A172 (cell line): ENCODE measurements at regions not wholly inside any gene's neighbourhood (a gene's known extent, or its start where the extent isn't known, plus 50 kb on each side); places are given as distances from the start of the nearest gene placed in this dataset.
"Not testable (repeated sequence)": the region's sequence is repeated elsewhere in the genome, so short reads cannot be mapped to it uniquely, and the experiment has no call there.

Experiments
- DNase-seq: peaks from one replicate; pipeline ENCODE4 v3.0.0-alpha.2; 2015; ENCODE audit warnings: low spot score

DNA sequence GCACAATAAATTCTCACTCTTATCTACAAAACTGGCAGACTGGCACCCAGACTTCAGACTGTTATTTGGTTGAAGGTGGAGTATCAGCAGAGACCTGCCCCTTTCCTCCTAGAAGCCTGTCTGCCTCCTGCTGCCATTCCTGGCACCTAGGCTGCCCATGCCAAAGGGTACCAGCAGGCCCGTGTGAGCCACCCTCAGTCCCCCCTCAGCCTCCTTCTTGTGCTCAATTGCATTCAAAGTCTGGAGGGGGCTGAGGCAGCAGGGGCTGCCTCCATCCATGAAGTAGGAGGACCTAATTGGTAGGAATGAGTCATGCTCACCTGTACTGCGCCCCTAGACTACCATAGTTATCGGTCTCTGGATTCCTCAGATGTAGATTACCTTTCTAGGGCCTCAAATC lies 440.9 kb upstream of the GRM3 start:
- DNase-seq: no peak

DNA sequence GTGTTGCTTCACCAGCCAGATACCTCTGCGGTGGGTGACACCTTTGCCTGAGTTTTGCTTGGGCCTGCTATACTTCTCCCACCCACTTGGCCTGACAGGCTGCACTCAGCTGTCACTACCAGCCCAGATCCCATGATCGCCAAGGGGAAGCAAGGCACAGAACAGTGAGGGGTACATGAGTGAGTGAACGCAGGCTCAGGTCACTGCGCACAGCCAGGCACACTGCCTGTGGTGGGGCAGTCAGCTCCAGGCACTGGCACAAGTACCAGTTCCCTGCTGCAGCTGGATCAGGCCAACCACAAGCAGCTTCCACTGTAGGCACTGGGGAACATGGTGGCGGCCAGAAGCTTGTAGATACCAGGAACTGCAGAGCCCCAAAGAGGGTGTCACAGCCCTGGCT lies 441.9 kb upstream of the GRM3 start:
- no peak for DNase-seq

DNA sequence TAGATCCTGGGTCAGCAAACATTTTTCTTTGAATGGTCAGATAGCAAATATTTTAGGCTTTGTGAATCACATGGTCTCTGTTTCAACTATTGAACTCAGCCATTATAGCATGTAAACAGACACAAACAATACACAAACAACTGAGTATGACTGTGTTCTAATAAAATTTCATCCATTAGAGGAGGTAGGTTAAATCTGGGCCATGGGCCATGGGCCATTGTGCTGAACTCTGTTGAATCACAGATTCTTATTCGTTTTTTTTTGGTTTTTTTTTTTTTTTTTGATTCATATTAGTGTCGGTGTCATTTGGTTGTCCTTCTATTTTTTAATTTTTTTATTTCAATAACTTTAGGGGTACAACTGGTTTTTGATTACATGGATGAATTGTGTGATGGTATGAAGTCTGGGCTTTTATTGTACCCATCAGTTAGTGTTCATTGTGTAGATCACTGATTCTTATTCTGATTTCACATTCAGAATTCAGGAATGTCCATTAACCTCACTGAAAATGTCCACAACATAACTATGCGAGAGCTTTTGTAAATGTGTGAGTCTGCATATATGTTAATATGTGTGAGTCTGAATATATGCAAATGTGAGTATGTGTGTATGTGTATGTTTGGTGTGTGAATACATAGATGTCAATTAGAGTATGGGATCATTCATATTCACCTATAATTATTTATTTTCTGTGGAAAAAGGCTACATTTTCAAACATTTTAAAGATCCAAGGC lies 443.7 kb upstream of the GRM3 start:
- no peak for DNase-seq

- no peak for DNase-seq
Measured at GRCh38 chr7:86190351-86190750, 453.4 kb upstream of the GRM3 start.

DNA sequence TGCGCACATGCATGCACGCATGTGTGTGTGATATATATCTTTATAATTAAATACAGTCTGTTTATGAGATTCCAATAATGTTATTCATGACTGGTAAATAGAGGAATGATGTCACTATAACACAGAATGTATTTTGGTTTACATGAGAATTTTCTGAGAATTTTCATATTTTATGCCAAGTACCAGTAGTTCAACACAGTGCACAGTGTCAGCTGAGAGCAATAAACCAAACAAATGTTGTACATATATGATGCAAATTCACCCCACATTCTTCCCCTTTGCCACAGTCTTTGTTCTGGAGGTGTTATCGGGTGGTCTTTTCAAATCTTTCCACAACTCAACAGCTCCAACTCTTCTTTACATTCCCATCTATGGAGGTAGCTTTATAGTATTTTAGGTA lies 462.2 kb upstream of the GRM3 start:
- no peak for DNase-seq

DNA sequence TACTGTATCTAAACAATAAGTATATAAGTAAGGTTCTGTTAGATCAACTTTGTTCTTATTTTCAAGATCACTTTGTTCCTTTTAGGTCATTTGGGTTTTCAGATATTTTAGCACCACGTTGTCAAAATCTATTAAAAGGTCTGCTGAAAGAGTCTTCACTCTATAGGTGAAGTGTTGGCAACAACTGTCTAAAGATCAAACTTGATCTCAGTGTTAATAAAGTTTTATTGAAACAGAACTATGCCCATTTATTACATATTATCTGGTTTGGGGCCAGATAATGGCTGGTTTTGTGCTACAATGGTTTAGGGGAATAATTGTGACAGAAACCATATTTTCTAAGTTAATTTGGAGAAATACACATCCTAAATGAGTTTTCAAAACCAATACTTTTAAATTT lies 478.9 kb upstream of the GRM3 start:
- DNase-seq: no peak

DNA sequence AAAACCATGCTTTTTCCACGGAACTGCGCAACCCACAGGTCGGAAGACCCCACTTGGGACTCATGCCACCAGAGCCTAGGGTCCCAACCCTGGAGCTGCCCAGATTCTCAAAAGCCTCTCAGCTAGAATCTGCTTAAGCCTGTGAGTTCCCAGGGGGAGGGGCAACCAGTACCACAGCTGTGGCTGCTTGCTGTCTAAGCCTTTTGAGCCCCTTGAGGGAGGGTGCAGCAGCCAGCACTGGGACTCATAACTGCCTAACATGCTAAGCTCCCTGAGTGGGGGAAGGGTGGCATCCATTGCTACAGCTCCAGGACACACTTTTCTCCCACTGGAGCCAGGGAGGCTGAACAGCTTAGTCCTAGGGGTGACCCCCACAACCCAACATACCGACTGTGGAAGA lies 485.6 kb upstream of the GRM3 start:
- no peak for DNase-seq

DNA sequence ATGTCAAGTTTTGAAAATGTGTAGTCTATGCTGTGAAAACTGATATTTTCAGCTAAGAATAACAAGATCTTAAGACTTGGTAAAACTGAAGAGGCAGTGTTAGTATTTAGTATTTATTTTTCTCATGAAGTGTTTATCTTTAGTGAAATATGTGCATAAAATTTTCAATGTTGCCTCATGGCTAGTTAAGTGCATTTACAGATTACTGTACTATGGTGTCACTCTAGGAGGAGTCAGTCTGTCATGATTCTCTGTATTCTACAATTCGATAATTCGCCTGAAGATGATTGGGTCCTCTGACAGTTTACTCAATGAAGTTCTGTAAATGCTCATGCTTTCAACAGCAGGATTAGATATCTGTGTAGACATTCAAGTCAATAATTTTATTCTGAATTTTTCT lies 488.1 kb upstream of the GRM3 start:
- DNase-seq: no peak

GRCh38 chr7:86152926-86153325 lies 490.8 kb upstream of the GRM3 start:
- no peak for DNase-seq

GRCh38 chr7:86149024-86149665 lies 494.6 kb upstream of the GRM3 start:
- DNase-seq: peak; percentile 0

- DNase-seq: no peak
Measured at GRCh38 chr7:86148501-86148900, 495.2 kb upstream of the GRM3 start.

- no peak for DNase-seq
Measured at GRCh38 chr7:86137343-86137742, 506.4 kb upstream of the GRM3 start.

GRCh38 chr7:86130268-86130667 lies 513.4 kb upstream of the GRM3 start:
- DNase-seq: no peak

DNA sequence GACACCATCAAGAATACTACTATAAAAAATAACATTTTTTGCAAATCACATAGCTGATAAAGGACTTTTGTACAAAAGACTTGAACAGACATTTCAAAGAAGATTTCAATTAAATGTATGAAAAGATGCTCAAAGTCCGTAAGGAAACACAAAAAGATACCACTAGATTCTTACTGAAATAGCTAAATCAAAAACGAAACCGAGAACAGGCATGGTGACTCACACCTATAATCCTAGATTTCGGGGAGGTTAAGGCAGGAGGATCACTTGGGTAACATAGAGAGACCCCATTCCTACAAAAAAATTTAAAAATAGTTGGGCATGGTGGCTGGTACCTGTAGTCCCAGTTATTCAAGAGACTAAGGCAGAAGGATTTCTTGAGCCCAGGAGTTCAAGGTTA lies 520.2 kb upstream of the GRM3 start:
- DNase-seq: no peak

- DNase-seq: no peak
Measured at GRCh38 chr7:86094166-86094669, 549.5 kb upstream of the GRM3 start.

DNA sequence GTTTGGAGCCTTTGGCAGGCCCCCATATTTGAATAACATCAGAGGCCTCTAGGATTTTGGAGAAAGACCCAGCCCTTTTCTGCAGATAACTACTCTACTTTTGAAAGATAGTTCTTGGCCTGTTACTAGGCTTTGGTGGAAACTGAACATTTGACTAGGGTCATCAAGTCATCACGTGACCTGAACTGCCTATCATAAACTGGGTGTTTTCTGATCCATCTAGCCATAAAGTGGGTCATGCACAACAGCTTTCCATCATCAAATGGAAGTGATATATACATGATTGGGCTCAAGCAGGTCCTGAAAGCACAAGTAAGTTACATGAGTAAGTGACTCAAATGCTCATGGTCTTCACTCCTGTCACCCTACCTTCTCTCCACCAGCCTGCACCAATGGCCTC lies 552.3 kb upstream of the GRM3 start:
- no peak for DNase-seq

DNA sequence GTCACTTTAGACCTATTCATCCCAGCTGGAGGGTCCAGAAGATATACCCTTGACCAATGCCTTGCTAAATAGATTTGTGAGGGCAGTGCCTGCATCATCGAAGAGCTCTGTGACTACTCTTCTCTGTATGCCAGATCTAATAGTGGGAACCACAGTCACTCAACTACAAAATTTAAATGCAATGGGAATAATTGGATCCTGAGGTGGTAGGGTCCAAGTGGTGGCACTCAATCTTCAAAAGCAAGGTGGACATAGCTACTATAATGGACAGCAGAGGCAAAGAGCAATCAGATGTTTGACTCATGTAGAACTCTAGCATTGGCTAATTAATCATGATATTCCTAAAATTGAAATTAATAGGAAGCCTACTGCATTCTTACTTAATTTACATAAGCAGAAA lies 554.3 kb upstream of the GRM3 start:
- no peak for DNase-seq

DNA sequence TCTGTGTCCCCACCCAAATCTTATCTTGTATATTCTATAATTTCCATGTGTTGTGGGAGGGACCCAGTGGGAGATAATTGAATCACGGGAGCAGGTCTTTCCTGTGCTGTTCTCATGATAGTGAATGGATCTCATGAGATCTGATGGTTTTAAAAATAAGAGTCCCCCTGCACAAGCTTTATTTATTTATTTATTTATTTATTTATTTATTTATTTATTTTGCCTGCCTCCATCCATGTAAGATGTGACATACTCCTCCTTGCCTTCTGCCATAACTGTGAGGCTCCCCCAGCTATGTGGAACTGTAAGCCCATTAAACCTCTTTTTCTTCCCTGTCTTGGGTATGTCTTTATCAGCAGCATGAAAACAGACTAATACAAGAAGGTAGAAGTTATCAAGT lies 579.1 kb upstream of the GRM3 start:
- not testable (repeated sequence) for DNase-seq

GRCh38 chr7:86058649-86059048 lies 585.1 kb upstream of the GRM3 start:
- no peak for DNase-seq

DNA sequence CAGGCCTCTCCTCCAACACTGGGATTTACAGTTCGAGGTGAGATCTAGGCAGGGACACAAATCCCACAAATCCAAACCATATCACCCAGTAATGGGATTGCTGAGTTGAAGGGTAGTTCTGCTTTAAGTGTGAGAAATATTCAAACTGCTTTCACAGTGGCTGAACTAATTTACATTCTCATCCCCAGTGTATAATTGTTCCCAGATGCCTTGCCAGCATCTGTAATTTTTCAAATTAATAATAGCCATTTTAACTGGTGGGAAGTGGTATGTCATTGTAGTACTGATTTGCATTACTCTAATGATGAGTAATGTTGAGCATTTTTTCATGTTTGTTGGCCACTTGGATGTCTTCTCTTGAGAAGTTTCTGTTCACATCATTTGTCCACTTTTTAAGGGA lies 592.8 kb upstream of the GRM3 start:
- DNase-seq: no peak

GRCh38 chr7:86049910-86050309 lies 593.8 kb upstream of the GRM3 start:
- no peak for DNase-seq

DNA sequence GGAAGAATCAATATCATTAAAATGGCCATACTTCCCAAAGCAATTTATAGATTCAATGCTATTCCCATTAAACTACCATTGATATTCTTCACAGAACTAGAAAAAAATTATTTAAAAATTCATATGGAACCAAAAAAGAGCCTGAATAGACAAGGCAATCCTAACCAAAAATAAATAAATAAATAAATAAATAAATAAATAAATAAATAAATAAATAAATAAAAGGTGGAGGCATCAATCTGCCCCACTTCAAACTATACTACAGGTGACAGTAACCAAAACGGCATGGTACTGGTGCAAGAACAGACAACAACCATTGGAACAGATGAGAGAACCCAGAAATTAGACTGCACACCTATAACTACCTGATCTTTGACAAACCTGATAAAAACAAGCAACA lies 598.5 kb upstream of the GRM3 start:
- DNase-seq: not testable (repeated sequence)

DNA sequence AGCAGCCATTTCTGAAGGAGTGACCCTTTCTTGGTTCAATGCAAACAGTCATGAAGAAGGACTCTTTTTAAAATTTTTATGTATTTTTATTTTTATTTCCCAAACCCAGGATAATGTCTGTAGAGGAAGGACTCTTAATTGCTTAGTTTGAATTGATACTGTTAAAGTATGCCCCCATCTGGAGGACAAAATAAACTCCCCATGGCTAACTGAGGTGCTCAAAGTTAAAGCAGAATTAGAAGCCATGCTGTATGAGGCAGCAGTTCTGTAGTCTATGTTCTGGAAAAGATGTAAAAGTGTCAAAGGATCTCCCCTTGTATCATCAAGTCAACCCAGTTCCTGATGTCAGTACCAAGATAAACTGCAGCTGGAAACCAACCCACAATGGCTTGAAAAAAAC lies 617.9 kb upstream of the GRM3 start:
- DNase-seq: no peak

DNA sequence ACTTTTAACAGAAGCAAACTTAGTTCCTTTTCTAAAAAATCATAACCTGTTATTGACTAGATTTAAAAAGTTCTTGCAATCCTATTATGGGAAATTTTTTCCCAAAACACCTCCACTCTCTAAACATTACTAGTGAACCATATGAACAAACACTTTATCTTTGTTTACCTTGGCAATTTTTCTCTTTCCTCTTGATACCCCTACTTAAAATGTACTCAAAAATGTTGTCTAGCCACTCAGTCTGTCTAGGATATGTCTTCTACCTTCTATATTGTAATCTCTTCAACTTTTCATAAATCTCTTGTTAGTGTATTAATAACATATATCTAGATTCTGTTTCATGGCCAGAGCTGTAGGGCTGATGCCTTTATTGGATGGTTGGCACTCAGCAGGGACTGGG lies 630.0 kb upstream of the GRM3 start:
- no peak for DNase-seq
